K562 (cell line): ENCODE measurements at regions not wholly inside any gene's neighbourhood (a gene's known extent, or its start where the extent isn't known, plus 50 kb on each side); places are given as distances from the start of the nearest gene placed in this dataset.

ENCODE experiments used
- ATAC-seq: fragments of 200-7000 bp; cut with Tn5 transposase; 3 replicates; pipeline ENCODE4 v1.9.1; 2020; ENCODE audit warnings: moderate library complexity
- BruUV-seq: library from RNA; stranded (reverse); fragments of 400-500 nt; replicated peaks from 2 replicates; lab custom pipeline; 2021; lab: Mats Ljungman, UMichigan
- CTCF ChIA-PET: fragments of 300-600 bp; formaldehyde crosslinking; extraction: SDS; loops from one replicate; lab custom pipeline; 2021; ENCODE audit warnings: low intra/inter-chr PET ratio; lab: Yijun Ruan, JAX
- POLR2A ChIA-PET: fragments of 300-600, 350-650 bp; sonication (Branson Sonifier 250); formaldehyde crosslinking; extraction: SDS; loops from one replicate; lab custom pipeline; 2021; ENCODE audit warnings: antibody characterized with exemption, inconsistent platforms; lab: Yijun Ruan, JAX
- DNase-seq, 4 experiments: peaks; one replicate each; pipeline versions ENCODE4 v3.0.0 to v3.0.0-alpha.2; 2011 to 2018; ENCODE audit warnings: low spot score in 3 of 4, mixed read lengths in 3 of 4; ENCODE audit errors: extremely low read depth in 1 of 4
- FAIRE-seq: peaks from 2 replicates; lab custom pipeline; 2011; peaks lifted over from hg19 to GRCh38; lab: Jason Lieb, UNC
- H2AFZ ChIP-seq: 2 replicates; pipeline ENCODE4 v1.6.0; 2011; ENCODE audit warnings: low read depth, low read length, control low read depth, inconsistent platforms
- H3K27ac ChIP-seq: fragments of 200-600 bp; 3 replicates; pipeline ENCODE4 v1.8.0; 2011; ENCODE audit warnings: low read depth, mild to moderate bottlenecking, control low read depth, inconsistent platforms, low read length, moderate library complexity, mixed read lengths; ENCODE audit errors: extremely low read depth
- H3K27me3 ChIP-seq, 2 experiments: fragments of 300-600 bp in 1 of 2; 2 replicates in 1 of 2; 3 replicates in 1 of 2; pipeline versions ENCODE4 v1.6.0 to v1.8.0; 2011; ENCODE audit warnings: inconsistent platforms in 2 of 2, low read length in 2 of 2, mild to moderate bottlenecking in 1 of 2, mixed read lengths in 1 of 2, moderate library complexity in 1 of 2; ENCODE audit not compliant: control insufficient read depth in 2 of 2, insufficient read depth in 2 of 2
- H3K36me3 ChIP-seq: fragments of 300-600 bp; 3 replicates; pipeline ENCODE4 v1.8.0; 2011; ENCODE audit warnings: mild to moderate bottlenecking, low read length, inconsistent platforms; ENCODE audit not compliant: control insufficient read depth, insufficient read depth
- H3K4me1 ChIP-seq, 2 experiments: fragments of 200-600 bp in 1 of 2; replicated peaks in 1 of 2; 2 replicates in 1 of 2; 3 replicates in 1 of 2; pipeline versions ENCODE4 v1.5.1 to v1.8.0; 2011; ENCODE audit warnings: inconsistent platforms in 2 of 2, low read length in 2 of 2, mild to moderate bottlenecking in 1 of 2, mixed read lengths in 1 of 2, moderate library complexity in 1 of 2; ENCODE audit not compliant: control insufficient read depth in 2 of 2, insufficient read depth in 2 of 2
- H3K4me2 ChIP-seq: 2 replicates; pipeline ENCODE4 v1.6.1; 2011; ENCODE audit warnings: low read length, control low read depth, inconsistent platforms, mixed read lengths; ENCODE audit not compliant: insufficient read depth
- H3K4me3 ChIP-seq: fragments of 200-600 bp; sonication (generic), shearing (Covaris generic); 2 replicates; pipeline ENCODE4 v1.5.1; 2016; ENCODE audit warnings: control low read depth, inconsistent platforms
- H3K79me2 ChIP-seq: fragments of 200-600 bp; 3 replicates; pipeline ENCODE4 v1.8.0; 2011; ENCODE audit warnings: low read length, inconsistent platforms; ENCODE audit not compliant: control insufficient read depth, insufficient read depth
- H3K9ac ChIP-seq, 2 experiments: 2 replicates each; pipeline versions ENCODE4 v1.6.0 to v1.6.1; 2011; ENCODE audit warnings: low read depth in 2 of 2, low read length in 2 of 2, control low read depth in 1 of 2, inconsistent platforms in 1 of 2, mild to moderate bottlenecking in 1 of 2, mixed read lengths in 1 of 2; ENCODE audit not compliant: insufficient read depth in 1 of 2
- H3K9me1 ChIP-seq: one replicate; pipeline ENCODE4 v1.6.0; 2011; ENCODE audit warnings: inconsistent platforms, mild to moderate bottlenecking, low read length, moderate library complexity; ENCODE audit not compliant: control insufficient read depth, insufficient read depth
- H3K9me3 ChIP-seq: replicated peaks from 2 replicates; pipeline ENCODE4 v1.5.1; 2011; ENCODE audit warnings: low read depth, low read length, inconsistent platforms; ENCODE audit not compliant: control insufficient read depth, insufficient read depth
- H4K20me1 ChIP-seq: replicated peaks from 2 replicates; pipeline ENCODE4 v1.6.1; 2011; ENCODE audit warnings: low read length, inconsistent platforms, mixed read lengths; ENCODE audit not compliant: control insufficient read depth, insufficient read depth
- MBD1 ChIP-seq: fragments of 250-450 bp; sonication (Bioruptor Pico); IDR thresholded peaks from 2 replicates; pipeline ENCODE4 v1.8.0; 2022; ENCODE audit warnings: inconsistent platforms
- NFXL1 ChIP-seq: fragments of 450-650 bp; formaldehyde crosslinking; IDR thresholded peaks from 2 replicates; pipeline ENCODE4 v1.4.0; 2021; ENCODE audit warnings: mild to moderate bottlenecking
- POLR2A ChIP-seq: fragments of 450-650 bp; conservative IDR thresholded peaks from 2 replicates; pipeline ENCODE4 v1.6.1; 2016
- STAT5A ChIP-seq: IDR thresholded peaks from 2 replicates; pipeline ENCODE4 v1.6.1; 2012; ENCODE audit warnings: low read length, inconsistent platforms, borderline replicate concordance
- TBL1XR1 ChIP-seq, 2 experiments: IDR thresholded peaks; 2 replicates each; pipeline ENCODE4 v1.6.1; 2012; ENCODE audit warnings: improper control_type of control experiment in 2 of 2, low read length in 2 of 2, mild to moderate bottlenecking in 1 of 2
- THAP12 ChIP-seq: fragments of 250-450 bp; sonication (Bioruptor Pico); IDR thresholded peaks from 2 replicates; pipeline ENCODE4 v1.9.0; 2021; ENCODE audit warnings: mild to moderate bottlenecking, inconsistent platforms
- YY1 ChIP-seq, 3 experiments: IDR thresholded peaks; 2 replicates each; pipeline ENCODE4 v1.6.1; 2011; ENCODE audit warnings: low read length in 2 of 3, mild to moderate bottlenecking in 2 of 3, moderate library complexity in 2 of 3, borderline replicate concordance in 1 of 3, control low read depth in 1 of 3, low read depth in 1 of 3; ENCODE audit not compliant: insufficient read depth in 3 of 3, insufficient replicate concordance in 2 of 3, control insufficient read depth in 1 of 3, insufficient read length in 1 of 3; ENCODE audit errors: extremely low read depth in 1 of 3
- ZNF184 ChIP-seq: sonication (generic); formaldehyde crosslinking; IDR thresholded peaks from 2 replicates; pipeline ENCODE4 v1.5.0; 2020; ENCODE audit warnings: missing genetic modification reagents
- ZNF212 ChIP-seq: fragments of 450-650 bp; formaldehyde crosslinking; IDR thresholded peaks from 2 replicates; pipeline ENCODE4 v1.4.0; 2020; ENCODE audit warnings: mild to moderate bottlenecking
- ZNF561 ChIP-seq: fragments of 450-650 bp; formaldehyde crosslinking; conservative IDR thresholded peaks from 2 replicates; pipeline ENCODE4 v1.4.0; 2020; ENCODE audit warnings: mild to moderate bottlenecking, moderate library complexity
- WGBS: fragments of 100-300 bp; shearing (Covaris generic); methylation state at CpG from one replicate; pipeline ENCODE4 v1.1.6; 2016; ENCODE audit warnings: low coverage, mixed read lengths; ENCODE audit not compliant: insufficient coverage; ENCODE audit errors: missing lambda C conversion rate; 5-methylcytosine and 5-hydroxymethylcytosine counted together
- in situ Hi-C: fragments of 300-500 bp; cut with MboI; formaldehyde crosslinking; loops from 4 replicates; pipeline ENCODE4 v1.15.0; 2018; ENCODE audit warnings: inconsistent platforms, mixed read lengths
- intact Hi-C: fragments of 100-400 bp; cut with micrococcal nuclease; formaldehyde crosslinking; loops from 2 replicates; pipeline ENCODE4 v1.14.2; 2022
- TF ChIP-seq, protein P1 (sequence below), 3 experiments: IDR thresholded peaks in 2 of 3; conservative IDR thresholded peaks in 1 of 3; 2 replicates each; pipeline ENCODE4 v1.5.1; 2011 to 2012; ENCODE audit warnings: low read length in 3 of 3, mild to moderate bottlenecking in 3 of 3, control low read depth in 2 of 3, improper control_type of control experiment in 1 of 3, inconsistent platforms in 1 of 3, low read depth in 1 of 3, mixed read lengths in 1 of 3, moderate library complexity in 1 of 3; ENCODE audit not compliant: insufficient read depth in 2 of 3
- TF ChIP-seq, protein P2 (sequence below): fragments of 450-650 bp; formaldehyde crosslinking; IDR thresholded peaks from 2 replicates; pipeline ENCODE4 v1.4.0; 2020; ENCODE audit warnings: mild to moderate bottlenecking, moderate library complexity

DNA sequence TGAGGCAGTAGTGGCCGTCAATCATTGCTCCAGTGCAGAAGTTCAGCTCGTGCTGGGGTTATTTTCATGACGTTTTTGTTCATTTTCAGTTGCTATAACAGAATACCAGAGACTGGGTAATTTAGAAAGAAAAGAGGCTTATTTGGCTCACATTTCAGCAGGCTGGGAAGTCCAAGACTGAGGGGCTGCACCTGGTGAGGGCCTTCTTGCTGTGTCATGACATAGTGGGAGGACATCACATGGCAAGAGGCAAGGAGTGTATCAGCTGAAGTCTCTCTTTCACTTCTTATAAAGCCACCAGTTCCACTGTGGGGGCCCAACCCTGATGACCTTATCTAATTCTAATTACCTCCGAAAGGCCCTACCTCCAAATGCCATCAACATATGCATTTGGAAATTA is 58.0 kb upstream of the DPP10 start:
- Histone ChIP-seq H3K4me2 (no peak overlapping the region), H3K9me1 (no peaks in the 10 kb centered on the region), H2AFZ (no peak overlapping the region), H3K9me3 (no peaks in the 10 kb centered on the region), H3K27ac (no peak overlapping the region), H3K36me3 (no peaks in the 10 kb centered on the region), H3K4me1 (no peaks in the 10 kb centered on the region), H3K4me3 (no peak overlapping the region), H3K79me2 (no peaks in the 10 kb centered on the region), H3K27me3 (no peaks in the 10 kb centered on the region), H3K9ac (no peak overlapping the region), H4K20me1 (no peaks in the 10 kb centered on the region)
- intact Hi-C loops (no loop called here), in situ Hi-C loops (no loop called here)
- WGBS = 0% methylated on average over 4 of the region's 4 CpGs
- no peak for FAIRE-seq
- BruUV-seq = no TSS peak
- ChIA-PET POLR2A (interaction anchor here (1.0 kb wide), 1 partner anchor 19 kb away, joined by 3 read pairs; no protein-coding TSS in a partner anchor), CTCF (no interaction called here)
- ATAC-seq = no peak
- TF ChIP-seq MBD1 (CRISPR knock-in tag) (no peak), ZNF561 (CRISPR knock-in tag) (no peak), POLR2A (no peak), TBL1XR1 (IDR thresholded peaks at IDR 0.05; ENCODE audit: low read length in 2 of 2) (no peak), YY1 (IDR thresholded peaks at IDR 0.05; ENCODE audit: borderline replicate concordance in 1 of 3, control insufficient read depth in 1 of 3, extremely low read depth in 1 of 3, insufficient read depth in 3 of 3, insufficient read length in 1 of 3, insufficient replicate concordance in 2 of 3, low read depth in 1 of 3, low read length in 2 of 3) (no peak), NFXL1 (CRISPR knock-in tag) (no peak), STAT5A (no peak), ZNF184 (no peak), ZNF212 (no peak), THAP12 (no peak)
- TF ChIP-seq, protein P1, sequence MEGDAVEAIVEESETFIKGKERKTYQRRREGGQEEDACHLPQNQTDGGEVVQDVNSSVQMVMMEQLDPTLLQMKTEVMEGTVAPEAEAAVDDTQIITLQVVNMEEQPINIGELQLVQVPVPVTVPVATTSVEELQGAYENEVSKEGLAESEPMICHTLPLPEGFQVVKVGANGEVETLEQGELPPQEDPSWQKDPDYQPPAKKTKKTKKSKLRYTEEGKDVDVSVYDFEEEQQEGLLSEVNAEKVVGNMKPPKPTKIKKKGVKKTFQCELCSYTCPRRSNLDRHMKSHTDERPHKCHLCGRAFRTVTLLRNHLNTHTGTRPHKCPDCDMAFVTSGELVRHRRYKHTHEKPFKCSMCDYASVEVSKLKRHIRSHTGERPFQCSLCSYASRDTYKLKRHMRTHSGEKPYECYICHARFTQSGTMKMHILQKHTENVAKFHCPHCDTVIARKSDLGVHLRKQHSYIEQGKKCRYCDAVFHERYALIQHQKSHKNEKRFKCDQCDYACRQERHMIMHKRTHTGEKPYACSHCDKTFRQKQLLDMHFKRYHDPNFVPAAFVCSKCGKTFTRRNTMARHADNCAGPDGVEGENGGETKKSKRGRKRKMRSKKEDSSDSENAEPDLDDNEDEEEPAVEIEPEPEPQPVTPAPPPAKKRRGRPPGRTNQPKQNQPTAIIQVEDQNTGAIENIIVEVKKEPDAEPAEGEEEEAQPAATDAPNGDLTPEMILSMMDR (IDR thresholded peaks at IDR 0.05 in 2 of 3, conservative IDR thresholded peaks at IDR 0.05 in 1 of 3; ENCODE audit: insufficient read depth in 2 of 3, low read depth in 1 of 3, low read length in 3 of 3) = no peak
- TF ChIP-seq, protein P2, sequence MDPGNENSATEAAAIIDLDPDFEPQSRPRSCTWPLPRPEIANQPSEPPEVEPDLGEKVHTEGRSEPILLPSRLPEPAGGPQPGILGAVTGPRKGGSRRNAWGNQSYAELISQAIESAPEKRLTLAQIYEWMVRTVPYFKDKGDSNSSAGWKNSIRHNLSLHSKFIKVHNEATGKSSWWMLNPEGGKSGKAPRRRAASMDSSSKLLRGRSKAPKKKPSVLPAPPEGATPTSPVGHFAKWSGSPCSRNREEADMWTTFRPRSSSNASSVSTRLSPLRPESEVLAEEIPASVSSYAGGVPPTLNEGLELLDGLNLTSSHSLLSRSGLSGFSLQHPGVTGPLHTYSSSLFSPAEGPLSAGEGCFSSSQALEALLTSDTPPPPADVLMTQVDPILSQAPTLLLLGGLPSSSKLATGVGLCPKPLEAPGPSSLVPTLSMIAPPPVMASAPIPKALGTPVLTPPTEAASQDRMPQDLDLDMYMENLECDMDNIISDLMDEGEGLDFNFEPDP (CRISPR knock-in tag) = no peak
- no peak for DNase-seq
